Thoracic aorta (tissue), 2 donors: ENCODE measurements at regions not wholly inside any gene's neighbourhood (a gene's known extent, or its start where the extent isn't known, plus 50 kb on each side); places are given as distances from the start of the nearest gene placed in this dataset.

Source experiments
- ATAC-seq: fragments of 150-250 bp; one replicate; pipeline ENCODE4 v1.8.0; 2017; ENCODE audit warnings: low read depth; ENCODE audit not compliant: insufficient number of reproducible peaks, low FRiP score
- DNase-seq: peaks from one replicate; pipeline ENCODE4 v3.0.0-alpha.2; 2020; ENCODE audit warnings: low spot score
- H3K27ac ChIP-seq, 2 donors: fragments of 200-600 bp; sonication (generic); 1 replicate in 1 of 2; 2 replicates in 1 of 2; pipeline ENCODE4 v1.5.1; 2016; ENCODE audit warnings: mild to moderate bottlenecking in 2 of 2, moderate library complexity in 2 of 2
- H3K27me3 ChIP-seq: fragments of 200-600 bp; sonication (generic); replicated peaks from 2 replicates; pipeline ENCODE4 v1.6.0; 2016; ENCODE audit warnings: mild to moderate bottlenecking; ENCODE audit not compliant: insufficient read depth
- H3K36me3 ChIP-seq: fragments of 200-600 bp; sonication (generic); one replicate; pipeline ENCODE4 v1.5.1; 2016
- H3K4me1 ChIP-seq, 2 donors: fragments of 200-600 bp; sonication (generic); 1 replicate in 1 of 2; 2 replicates in 1 of 2; pipeline versions ENCODE4 v1.5.1 to v1.6.0; 2016; ENCODE audit warnings: low read depth in 2 of 2, mild to moderate bottlenecking in 1 of 2; ENCODE audit not compliant: control insufficient read depth in 1 of 2
- H3K4me3 ChIP-seq: fragments of 200-600 bp; sonication (generic); 2 replicates; pipeline ENCODE4 v1.5.1; 2016; ENCODE audit warnings: mild to moderate bottlenecking
- H3K9me3 ChIP-seq: fragments of 200-600 bp; sonication (generic); 2 replicates; pipeline ENCODE4 v1.5.1; 2016
- CTCF ChIP-seq: fragments of 200-600 bp; sonication (generic); IDR thresholded peaks from one replicate; pipeline ENCODE4 v1.5.1; 2019; ENCODE audit warnings: antibody characterized with exemption

- TF ChIP-seq CTCF: no peak
- peaks cover 4 to 9% of the 10 kb centered on the region in 2 donors for H3K4me1 ChIP-seq
- no peaks in the 10 kb centered on the region for H3K9me3 ChIP-seq
- no peaks in the 10 kb centered on the region for H3K27me3 ChIP-seq
- DNase-seq (no peak), ATAC-seq (no peak)
- H3K4me3 ChIP-seq: no peak overlapping the region
- no peak overlapping the region for H3K27ac ChIP-seq
- H3K36me3 ChIP-seq: no peaks in the 10 kb centered on the region
These were observed 1246.0 kb upstream of the ZEB2 start for GRCh38 chr2:145765874-145766273.

GRCh38 chr2:145764631-145765030, 1244.7 kb upstream of the ZEB2 start:
- Histone ChIP-seq H3K9me3 (no peaks in the 10 kb centered on the region), H3K27me3 (no peaks in the 10 kb centered on the region), H3K36me3 (no peaks in the 10 kb centered on the region), H3K4me1 (peaks cover 13 to 21% of the 10 kb centered on the region in 2 donors), H3K27ac (no peak overlapping the region), H3K4me3 (no peak overlapping the region)
- no peak for TF ChIP-seq CTCF
- no peak for DNase-seq
- ATAC-seq: no peak

- ATAC-seq: no peak
- no peaks in the 10 kb centered on the region for H3K9me3 ChIP-seq
- no peaks in the 10 kb centered on the region for H3K36me3 ChIP-seq
- no peak for TF ChIP-seq CTCF
- H3K4me1 ChIP-seq: peaks cover 16 to 32% of the 10 kb centered on the region in 2 donors
- H3K27ac ChIP-seq: peak overlapping the region in 1 of 2 donors; percentile 43
- DNase-seq: no peak
- H3K4me3 ChIP-seq: no peak overlapping the region
- H3K27me3 ChIP-seq: no peaks in the 10 kb centered on the region
These were observed 1241.1 kb upstream of the ZEB2 start for GRCh38 chr2:145760781-145761649.

- H3K27me3 ChIP-seq: no peaks in the 10 kb centered on the region
- ATAC-seq (no peak), DNase-seq (no peak)
- TF ChIP-seq CTCF: no peak
- no peak overlapping the region for H3K27ac ChIP-seq
- H3K4me3 ChIP-seq: no peak overlapping the region
- peaks cover 16 to 32% of the 10 kb centered on the region in 2 donors for H3K4me1 ChIP-seq
- no peaks in the 10 kb centered on the region for H3K36me3 ChIP-seq
- H3K9me3 ChIP-seq: no peaks in the 10 kb centered on the region
These were observed 1239.5 kb upstream of the ZEB2 start for GRCh38 chr2:145759228-145759915.

GRCh38 chr2:145757503-145758246, 1237.8 kb upstream of the ZEB2 start:
- peaks cover 20 to 40% of the 10 kb centered on the region in 2 donors for H3K4me1 ChIP-seq
- H3K27ac ChIP-seq: no peak overlapping the region
- no peak overlapping the region for H3K4me3 ChIP-seq
- H3K9me3 ChIP-seq: no peaks in the 10 kb centered on the region
- no peaks in the 10 kb centered on the region for H3K27me3 ChIP-seq
- no peaks in the 10 kb centered on the region for H3K36me3 ChIP-seq
- no peak for DNase-seq
- TF ChIP-seq CTCF: no peak
- no peak for ATAC-seq
